Heart right ventricle (tissue), 16 donors: ENCODE measurements at regions not wholly inside any gene's neighbourhood (a gene's known extent, or its start where the extent isn't known, plus 50 kb on each side); places are given as distances from the start of the nearest gene placed in this dataset.

Experiments
- ATAC-seq, 8 donors: fragments of 200-7000 bp; cut with Tn5 transposase; one replicate each; pipeline ENCODE4 v1.9.1; 2020; ENCODE audit warnings: mild to moderate bottlenecking in 8 of 8, moderate library complexity in 8 of 8, moderate number of reproducible peaks in 1 of 8
- DNase-seq, 2 donors: peaks; one replicate each; pipeline ENCODE4 v3.0.0-alpha.2; 2020
- H3K27ac ChIP-seq, 10 donors: fragments of 200-600 bp; sonication (generic) in 2 of 10; one replicate each; pipeline versions ENCODE4 v1.5.0 to v1.8.0; 2020 to 2022; ENCODE audit warnings: mild to moderate bottlenecking in 3 of 10
- H3K27me3 ChIP-seq, 7 donors: fragments of 200-600 bp; one replicate each; pipeline ENCODE4 v1.8.0; 2021 to 2022; ENCODE audit warnings: mild to moderate bottlenecking in 2 of 7
- H3K36me3 ChIP-seq, 9 donors: fragments of 200-600 bp; sonication (generic) in 1 of 9; one replicate each; pipeline versions ENCODE4 v1.5.0 to v1.8.0; 2020 to 2022; ENCODE audit warnings: mild to moderate bottlenecking in 2 of 9
- H3K4me1 ChIP-seq, 9 donors: fragments of 200-600 bp; sonication (generic) in 1 of 9; one replicate each; pipeline versions ENCODE4 v1.5.0 to v1.8.0; 2020 to 2022; ENCODE audit warnings: mild to moderate bottlenecking in 4 of 9
- H3K4me3 ChIP-seq, 10 donors: fragments of 200-600 bp; sonication (generic) in 2 of 10; one replicate each; pipeline versions ENCODE4 v1.5.0 to v1.8.0; 2020 to 2022; ENCODE audit warnings: mild to moderate bottlenecking in 7 of 10, moderate library complexity in 2 of 10
- H3K9me3 ChIP-seq, 11 donors: fragments of 200-600 bp in 10 of 11; sonication (generic) in 2 of 11; one replicate each; pipeline versions ENCODE4 v1.5.0 to v1.8.0; 2013 to 2022; ENCODE audit warnings: mild to moderate bottlenecking in 2 of 11, control low read depth in 1 of 11, moderate library complexity in 1 of 11
- CTCF ChIP-seq, 9 donors: fragments of 200-600 bp; sonication (generic) in 2 of 9; IDR thresholded peaks; one replicate each; pipeline versions ENCODE4 v1.5.0 to v1.8.0; 2021 to 2022; ENCODE audit warnings: antibody characterized with exemption in 9 of 9, mild to moderate bottlenecking in 5 of 9, moderate library complexity in 1 of 9
- WGBS, 2 donors: extraction: QIAGEN DNeasy Blood & Tissue Kit; methylation state at CpG; one replicate each; pipeline ENCODE4 v1.1.7; 2013; ENCODE audit warnings: inconsistent platforms in 1 of 2; 5-methylcytosine and 5-hydroxymethylcytosine counted together
- intact Hi-C, 10 donors: fragments of 100-400 bp; cut with DNase I; formaldehyde crosslinking; loops; one replicate each; pipeline versions ENCODE4 v1.11.1 to v1.14.2; 2022
- donor health status: Arrhythmogenic right ventricular cardiomyopathy.
- donor health status: ischemic (EF 13 %, LVEDD 7.1; RV severe dilation, severe dysfunction).
- donor health status: healthy with polysubstance abuse.
- donor health status: DM: no; HTN: yes; CAD: no.
- donor health status: DM: no; HTN: no; CAD: no.
- donor health status: ischemic (EF 25% LVEDD 6.9; RV normal size, moderate dysfunction).
- donor health status: ischemic (EF 25% LVEDD 5.7; RV mildly dilated, moderate dysfunction).
- donor health status: healthy.
- donor health status: DM: yes; HTN: yes; CAD: no.
- donor health status: Ischemic cardiomyopathy.
- donor health status: ischemic (EF 35%, LVEDD 5.7; RV mildly dilated, moderate dysfunction).
- donor health status: nonischemic (EF 11% LVEDD 7.7; RV severe dilation, severe dysfunction).
- donor health status: DM: yes; HTN: yes; CAD: no.
- donor health status: PGD.
- donor health status: ischemic (EF 29% LVEDD 5.4; RV normal size, mild dysfunction).
- donor health status: nonischemic (EF 23%, LVEDD 6.1; RV moderate dilation, normal function).

GRCh38 chr5:118441956-118442355, 546.4 kb downstream of the DTWD2 start:
- H3K9me3 ChIP-seq, result no peaks in the 10 kb centered on the region
- H3K4me3 ChIP-seq, result no peak overlapping the region
- intact Hi-C loops, result loop anchor here in 1 of 10 donors (5.0 kb wide), 1 partner anchor 70 kb away; no protein-coding TSS in a partner anchor
- DNase-seq (no peak), ATAC-seq (peak in 2 of 8 donors; percentile 33 to 62)
- no peak overlapping the region for H3K27ac ChIP-seq
- 52 to 73% methylated on average over 2 of the region's 2 CpGs for WGBS, 2 donors
- no peaks in the 10 kb centered on the region for H3K36me3 ChIP-seq
- H3K27me3 ChIP-seq, result no peaks in the 10 kb centered on the region
- no peak for TF ChIP-seq CTCF (IDR thresholded peaks at IDR 0.05)
- H3K4me1 ChIP-seq, result peaks cover 0 to 14% (median 4%) of the 10 kb centered on the region in 9 donors

DNA sequence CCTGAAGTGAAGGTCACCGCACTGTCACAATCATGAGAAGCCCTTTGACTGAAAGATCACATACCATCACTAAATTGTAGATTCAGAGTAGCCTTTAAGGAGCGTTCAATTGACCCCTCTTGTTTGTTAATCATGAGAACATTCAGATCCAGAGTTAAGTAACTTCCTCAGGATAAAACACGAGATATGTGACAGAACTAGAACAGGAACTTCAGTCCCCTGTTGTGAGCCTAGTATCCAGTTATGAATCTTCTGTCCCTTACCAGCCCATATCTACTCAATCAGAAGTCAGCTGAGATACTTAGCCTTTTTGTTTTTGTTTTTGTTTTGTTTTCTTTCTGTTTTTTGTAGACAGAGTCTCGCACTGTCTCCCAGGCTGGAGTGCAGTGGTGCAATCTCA, 547.3 kb downstream of the DTWD2 start:
- DNase-seq (no peak), ATAC-seq (peak in 1 of 8 donors; percentile 53)
- H3K4me3 ChIP-seq, result no peak overlapping the region
- no peaks in the 10 kb centered on the region for H3K36me3 ChIP-seq
- H3K9me3 ChIP-seq, result no peaks in the 10 kb centered on the region
- peak overlapping the region in 3 of 10 donors; percentile 13 to 28 (median 25) for H3K27ac ChIP-seq
- H3K27me3 ChIP-seq, result no peaks in the 10 kb centered on the region
- whole genome bisulfite sequencing, 2 donors, result 65 to 77% methylated on average over 4 of the region's 4 CpGs
- intact Hi-C loops, result loop anchor here in 1 of 10 donors (5.0 kb wide), 1 partner anchor 69 kb away; no protein-coding TSS in a partner anchor
- H3K4me1 ChIP-seq, result peaks cover 0 to 10% (median 4%) of the 10 kb centered on the region in 9 donors
- TF ChIP-seq CTCF (IDR thresholded peaks at IDR 0.05), result no peak

GRCh38 chr5:118440496-118440895, 547.9 kb downstream of the DTWD2 start:
- DNase-seq, result no peak
- H3K27ac ChIP-seq, result peak overlapping the region in 3 of 10 donors; percentile 13 to 28 (median 25)
- H3K4me3 ChIP-seq, result no peak overlapping the region
- peak in 3 of 8 donors; percentile 9 to 73 (median 47) for ATAC-seq
- H3K4me1 ChIP-seq, result peaks cover 0 to 10% (median 4%) of the 10 kb centered on the region in 9 donors
- 39 to 52% methylated on average over 5 of the region's 5 CpGs for WGBS, 2 donors
- H3K27me3 ChIP-seq, result no peaks in the 10 kb centered on the region
- H3K36me3 ChIP-seq, result no peaks in the 10 kb centered on the region
- TF ChIP-seq CTCF (IDR thresholded peaks at IDR 0.05), result no peak
- intact Hi-C loops, result loop anchor here in 1 of 10 donors (5.0 kb wide), 1 partner anchor 68 kb away; no protein-coding TSS in a partner anchor
- H3K9me3 ChIP-seq, result no peaks in the 10 kb centered on the region

DNA sequence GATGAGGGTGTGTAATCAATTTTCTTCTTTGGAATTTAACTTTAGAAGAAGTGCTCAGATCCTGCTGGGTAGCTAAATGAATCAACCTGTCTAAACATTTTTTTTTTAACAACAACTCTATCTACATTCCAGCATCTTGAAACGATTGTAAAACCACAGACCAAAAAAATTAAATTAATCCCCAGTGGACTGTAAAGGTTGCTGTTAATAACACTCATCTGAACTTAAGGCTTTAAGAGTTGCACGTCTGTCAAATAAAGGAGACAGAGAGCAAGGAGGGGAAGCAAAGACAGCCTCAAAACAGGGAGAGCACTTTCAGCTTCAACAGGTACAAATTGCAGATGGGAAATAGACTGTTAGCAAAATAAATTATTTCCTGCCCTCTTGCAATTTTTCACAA, 548.5 kb downstream of the DTWD2 start:
- Histone ChIP-seq H3K27ac (no peak overlapping the region), H3K9me3 (no peaks in the 10 kb centered on the region), H3K4me1 (peaks cover 0 to 10% (median 4%) of the 10 kb centered on the region in 9 donors), H3K27me3 (no peaks in the 10 kb centered on the region), H3K4me3 (no peak overlapping the region), H3K36me3 (no peaks in the 10 kb centered on the region)
- ATAC-seq (no peak), DNase-seq (no peak)
- intact Hi-C loops, result loop anchor here in 1 of 10 donors (5.0 kb wide), 1 partner anchor 68 kb away; no protein-coding TSS in a partner anchor
- TF ChIP-seq CTCF (IDR thresholded peaks at IDR 0.05), result no peak
- 23 to 41% methylated on average over 2 of the region's 2 CpGs for WGBS, 2 donors
